OCI-LY3 (cell line): ENCODE measurements at regions not wholly inside any gene's neighbourhood (a gene's known extent, or its start where the extent isn't known, plus 50 kb on each side); places are given as distances from the start of the nearest gene placed in this dataset.

ENCODE experiments used
- EZH2phosphoT487 ChIP-seq: fragments of 200-600 bp; shearing (Covaris generic); IDR thresholded peaks from 2 replicates; pipeline ENCODE4 v1.6.1; 2018; ENCODE audit warnings: antibody characterized with exemption, mixed run types, low read depth
- TF ChIP-seq, protein P1 (sequence below): fragments of 200-600, 300-600 bp; sonication (generic); IDR thresholded peaks from 2 replicates; pipeline ENCODE4 v1.5.1; 2014; ENCODE audit warnings: antibody characterized with exemption, low read length, low read depth

DNA sequence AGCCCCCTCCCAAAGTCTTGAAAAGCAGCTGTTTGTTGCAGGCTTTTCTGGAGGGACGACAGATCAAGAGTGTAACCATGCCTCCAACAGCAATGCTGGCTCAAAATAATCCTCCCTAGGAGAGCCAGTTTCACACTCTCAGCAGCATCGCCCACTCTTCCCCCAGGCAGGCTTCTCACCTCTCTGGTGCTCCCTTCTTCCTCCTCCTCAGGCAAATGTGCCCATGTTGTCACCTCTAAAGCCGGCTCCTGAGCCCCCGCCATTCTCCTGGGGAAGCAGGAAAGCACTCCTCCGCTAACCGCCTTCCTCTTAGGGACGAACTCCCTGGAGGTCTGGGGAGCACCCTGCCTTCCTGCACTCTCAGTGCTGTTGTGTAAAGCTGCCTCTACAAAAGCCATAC is 98.9 kb upstream of the SGCG start:
- TF ChIP-seq, protein P1, sequence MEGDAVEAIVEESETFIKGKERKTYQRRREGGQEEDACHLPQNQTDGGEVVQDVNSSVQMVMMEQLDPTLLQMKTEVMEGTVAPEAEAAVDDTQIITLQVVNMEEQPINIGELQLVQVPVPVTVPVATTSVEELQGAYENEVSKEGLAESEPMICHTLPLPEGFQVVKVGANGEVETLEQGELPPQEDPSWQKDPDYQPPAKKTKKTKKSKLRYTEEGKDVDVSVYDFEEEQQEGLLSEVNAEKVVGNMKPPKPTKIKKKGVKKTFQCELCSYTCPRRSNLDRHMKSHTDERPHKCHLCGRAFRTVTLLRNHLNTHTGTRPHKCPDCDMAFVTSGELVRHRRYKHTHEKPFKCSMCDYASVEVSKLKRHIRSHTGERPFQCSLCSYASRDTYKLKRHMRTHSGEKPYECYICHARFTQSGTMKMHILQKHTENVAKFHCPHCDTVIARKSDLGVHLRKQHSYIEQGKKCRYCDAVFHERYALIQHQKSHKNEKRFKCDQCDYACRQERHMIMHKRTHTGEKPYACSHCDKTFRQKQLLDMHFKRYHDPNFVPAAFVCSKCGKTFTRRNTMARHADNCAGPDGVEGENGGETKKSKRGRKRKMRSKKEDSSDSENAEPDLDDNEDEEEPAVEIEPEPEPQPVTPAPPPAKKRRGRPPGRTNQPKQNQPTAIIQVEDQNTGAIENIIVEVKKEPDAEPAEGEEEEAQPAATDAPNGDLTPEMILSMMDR: no peak
- TF ChIP-seq EZH2phosphoT487: no peak
